ENCODE measurements at regions not wholly inside any gene's neighbourhood (a gene's known extent, or its start where the extent isn't known, plus 50 kb on each side); places are given as distances from the start of the nearest gene placed in this dataset.
"Not testable (repeated sequence)": the region's sequence is repeated elsewhere in the genome, so short reads cannot be mapped to it uniquely, and the experiment has no call there.

- 30% methylated on average over 5 of the region's 5 CpGs for WGBS (ENCODE audit: low lambda C conversion rate)
Observed at GRCh38 chr6:21731411-21732031, 138.0 kb downstream of the SOX4 start.

DNA sequence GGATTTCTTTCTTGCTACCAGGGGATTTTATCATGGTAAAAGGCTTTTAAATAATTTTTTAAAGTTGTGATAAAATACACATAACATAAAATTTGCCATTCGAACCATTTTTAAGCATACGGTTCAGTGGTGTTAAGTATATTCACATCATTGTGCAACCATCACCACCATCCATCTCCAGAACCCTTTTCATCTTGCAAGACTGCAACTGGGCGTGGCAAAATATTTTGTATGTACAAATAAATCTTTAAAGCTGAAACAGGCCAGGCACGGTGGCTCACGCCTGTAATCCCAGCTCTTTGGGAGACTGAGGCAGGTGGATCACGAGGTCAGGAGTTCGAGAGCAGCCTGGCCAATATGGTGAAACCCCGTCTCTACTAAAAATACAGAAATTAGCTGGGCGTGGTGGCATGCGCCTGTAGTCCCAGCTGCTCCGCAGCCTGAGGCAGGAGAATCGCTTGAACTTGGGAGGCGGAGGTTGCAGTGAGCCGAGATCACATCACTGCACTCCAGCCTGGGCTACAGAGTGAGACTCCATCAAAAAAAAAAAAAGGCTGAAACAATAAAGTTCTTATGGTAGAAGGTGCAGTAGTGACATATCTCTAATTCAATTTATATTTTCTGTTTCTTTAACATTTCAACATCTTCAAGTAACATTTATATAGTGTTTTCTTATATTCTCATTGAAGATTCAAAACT is 138.6 kb downstream of the SOX4 start:
- H3K4me3 ChIP-seq (ENCODE audit: low read depth in 2 of 2, low read length in 1 of 2); H2AFZ ChIP-seq (ENCODE audit: low read depth); H3K27me3 ChIP-seq (ENCODE audit: insufficient read depth); H3K9me3 ChIP-seq; H3F3A ChIP-seq (replicated peaks; ENCODE audit: insufficient read depth); DNase-seq; H3K9me2 ChIP-seq; H3K36me3 ChIP-seq (replicated peaks in 1 of 2; ENCODE audit: control insufficient read depth in 1 of 2, insufficient read depth in 2 of 2, low read length in 1 of 2); H3K9ac ChIP-seq: not testable (repeated sequence)
- H3K4me1 ChIP-seq (ENCODE audit: control insufficient read depth in 1 of 2, insufficient read depth in 2 of 2, low read depth in 1 of 2, low read length in 1 of 2), result peaks cover 11 to 13% of the 10 kb centered on the region in 2 experiments
- ChIA-PET POLR2A (interaction anchor here (0.8 kb wide), 1 partner anchor 267 kb away, joined by 3 read pairs; no protein-coding TSS in a partner anchor), CTCF (interaction anchor here (0.8 kb wide), 1 partner anchor 9 kb away, joined by 3 read pairs; no protein-coding TSS in a partner anchor)
- H4K20me1 ChIP-seq (ENCODE audit: insufficient read depth), result peaks cover 13% of the 10 kb centered on the region; the same call in 1 of the 2 replicates
- peak overlapping the region; percentile 46; the same call in 1 of the 2 replicates for H3K4me2 ChIP-seq
- 87% methylated on average over 14 of the region's 14 CpGs for WGBS (ENCODE audit: low lambda C conversion rate)
- H3K79me2 ChIP-seq (ENCODE audit: insufficient read depth), result peaks cover 80% of the 10 kb centered on the region
- H3K27ac ChIP-seq (ENCODE audit: low read depth in 2 of 2, low read length in 1 of 2), result peak overlapping the region in 1 of 2 experiments; percentile 57; a peak in 2 of 4 replicates

More at GRCh38 chr6:21731411-21732031, 138.0 kb downstream of the SOX4 start:
- Histone ChIP-seq H3K4me1 (ENCODE audit: control insufficient read depth in 1 of 2, insufficient read depth in 2 of 2, low read depth in 1 of 2, low read length in 1 of 2) (peaks cover 11 to 13% of the 10 kb centered on the region in 2 experiments), H2AFZ (ENCODE audit: low read depth) (no peak overlapping the region), H3K36me3 (replicated peaks in 1 of 2; ENCODE audit: control insufficient read depth in 1 of 2, insufficient read depth in 2 of 2, low read length in 1 of 2) (no peaks in the 10 kb centered on the region), H4K20me1 (ENCODE audit: insufficient read depth) (peaks cover 13% of the 10 kb centered on the region; the same call in 1 of the 2 replicates), H3K27ac (ENCODE audit: low read depth in 2 of 2, low read length in 1 of 2) (peak overlapping the region in 1 of 2 experiments; percentile 57; a peak in 2 of 4 replicates), H3K9me2 (no peaks in the 10 kb centered on the region), H3K4me3 (ENCODE audit: low read depth in 2 of 2, low read length in 1 of 2) (no peak overlapping the region), H3K4me2 (peak overlapping the region; percentile 4; the same call in 1 of the 2 replicates), H3K9ac (no peak overlapping the region), H3K27me3 (ENCODE audit: insufficient read depth) (no peaks in the 10 kb centered on the region), H3K9me3 (no peaks in the 10 kb centered on the region), H3K79me2 (ENCODE audit: insufficient read depth) (peaks cover 74% of the 10 kb centered on the region), H3F3A (replicated peaks; ENCODE audit: insufficient read depth) (peaks cover 9% of the 10 kb centered on the region)
- POLR2A ChIA-PET, result no interaction called here
- CTCF ChIA-PET, result interaction anchor here (0.8 kb wide), 1 partner anchor 9 kb away, joined by 3 read pairs; no protein-coding TSS in a partner anchor
- DNase-seq, result no peak
- TF ChIP-seq FOSL2 (IDR thresholded peaks at IDR 0.05; ENCODE audit: borderline replicate concordance, low read depth) (peak; percentile 27; the same call in 1 of the 2 replicates), NFIC (IDR thresholded peaks at IDR 0.05; ENCODE audit: borderline replicate concordance) (peak; percentile 68; the same call in 1 of the 2 replicates), NRF1 (IDR thresholded peaks at IDR 0.05; ENCODE audit: low read depth, low read length) (no peak), RAD21 (IDR thresholded peaks at IDR 0.05; ENCODE audit: low read length) (no peak), TCF12 (IDR thresholded peaks at IDR 0.05) (peak; percentile 22; the same call in 1 of the 2 replicates), JUND (IDR thresholded peaks at IDR 0.05) (peak; percentile 29; the same call in 1 of the 2 replicates)

GRCh38 chr6:21732731-21733130 is 139.2 kb downstream of the SOX4 start:
- no peak overlapping the region; a peak in 1 of 4 replicates for H3K4me3 ChIP-seq (ENCODE audit: low read depth in 2 of 2, low read length in 1 of 2)
- no peak overlapping the region; the same call in 1 of the 2 replicates for H3K9ac ChIP-seq
- 17% methylated on average over 2 of the region's 2 CpGs for WGBS (ENCODE audit: low lambda C conversion rate)
- H3K9me3 ChIP-seq, result no peaks in the 10 kb centered on the region
- H3K4me2 ChIP-seq, result peak overlapping the region; percentile 46; the same call in 1 of the 2 replicates
- TF ChIP-seq JUND (IDR thresholded peaks at IDR 0.05) (0 out of 2 replicates have a peak, but pooled peaks have one; percentile 21), MXI1 (IDR thresholded peaks at IDR 0.05; ENCODE audit: low read depth, low read length) (no peak)
- CTCF ChIA-PET, result interaction anchor here (0.8 kb wide), 1 partner anchor 8 kb away, joined by 3 read pairs; no protein-coding TSS in a partner anchor
- no peaks in the 10 kb centered on the region for H3K36me3 ChIP-seq (replicated peaks in 1 of 2; ENCODE audit: control insufficient read depth in 1 of 2, insufficient read depth in 2 of 2, low read length in 1 of 2)
- H3K9me2 ChIP-seq, result no peaks in the 10 kb centered on the region
- H3K27me3 ChIP-seq (ENCODE audit: insufficient read depth), result no peaks in the 10 kb centered on the region
- POLR2A ChIA-PET, result interaction anchor here (0.8 kb wide), 1 partner anchor 266 kb away, joined by 3 read pairs; no protein-coding TSS in a partner anchor
- H3F3A ChIP-seq (replicated peaks; ENCODE audit: insufficient read depth), result peaks cover 9% of the 10 kb centered on the region
- peak overlapping the region; percentile 31 to 57 for H3K27ac ChIP-seq (ENCODE audit: low read depth in 2 of 2, low read length in 1 of 2)
- peaks cover 11 to 13% of the 10 kb centered on the region in 2 experiments for H3K4me1 ChIP-seq (ENCODE audit: control insufficient read depth in 1 of 2, insufficient read depth in 2 of 2, low read depth in 1 of 2, low read length in 1 of 2)
- H3K79me2 ChIP-seq (ENCODE audit: insufficient read depth), result peaks cover 80% of the 10 kb centered on the region
- peaks cover 13% of the 10 kb centered on the region; the same call in 1 of the 2 replicates for H4K20me1 ChIP-seq (ENCODE audit: insufficient read depth)
- H2AFZ ChIP-seq (ENCODE audit: low read depth), result no peak overlapping the region
- no peak for DNase-seq
